GM18505 (cell line): ENCODE measurements at regions not wholly inside any gene's neighbourhood (a gene's known extent, or its start where the extent isn't known, plus 50 kb on each side); places are given as distances from the start of the nearest gene placed in this dataset.

ENCODE experiments used
- ATAC-seq: cut with Tn5 transposase; IDR thresholded peaks from one replicate; pipeline ENCODE4 v1.9.1; 2021; ENCODE audit not compliant: unreplicated experiment
- POLR2A ChIP-seq: IDR thresholded peaks from 4 replicates; pipeline ENCODE4 v1.6.1; 2011; ENCODE audit warnings: borderline replicate concordance; ENCODE audit not compliant: insufficient read depth, insufficient read length; ENCODE audit errors: extremely low read depth

DNA sequence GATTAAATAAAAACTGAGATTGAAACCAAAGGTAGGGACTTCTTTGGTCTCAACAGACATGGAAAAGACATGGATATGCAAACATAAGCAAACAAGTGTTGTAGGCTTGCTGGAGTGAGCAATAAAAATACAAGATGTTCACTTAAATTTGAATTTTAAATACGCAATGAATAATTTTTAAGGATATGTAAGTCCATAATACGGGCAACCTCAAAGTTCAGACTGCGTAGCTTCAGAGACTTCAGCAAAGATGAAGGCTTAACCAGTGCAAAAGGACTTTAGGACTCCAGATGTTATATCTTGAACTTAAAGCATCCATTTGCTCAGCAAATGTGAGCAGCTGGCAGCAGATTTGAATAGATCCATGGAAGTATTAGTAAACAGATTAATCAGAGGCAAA is 549.3 kb downstream of the ARAP2 start:
- TF ChIP-seq POLR2A, result no peak
- no peak for ATAC-seq

DNA sequence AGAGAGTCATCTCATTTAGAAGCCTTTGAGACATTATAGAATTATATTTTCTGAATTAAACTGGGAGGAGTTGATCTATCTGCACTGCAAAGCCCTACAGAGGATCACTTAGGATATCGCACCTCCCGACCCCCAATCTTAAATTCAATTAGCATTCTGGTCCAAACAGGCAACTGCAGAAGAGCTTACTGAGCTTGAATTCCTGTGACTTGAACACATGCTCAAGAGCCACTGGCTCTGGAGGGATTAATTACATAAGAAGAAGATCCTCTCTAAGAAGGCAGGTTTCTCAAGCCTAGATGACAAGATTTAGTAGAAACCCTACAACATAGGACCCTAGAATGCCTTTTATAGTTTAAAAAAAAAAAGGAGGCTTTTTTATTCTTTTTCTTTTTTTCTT is 548.9 kb downstream of the ARAP2 start:
- ATAC-seq, result no peak
- no peak for TF ChIP-seq POLR2A

DNA sequence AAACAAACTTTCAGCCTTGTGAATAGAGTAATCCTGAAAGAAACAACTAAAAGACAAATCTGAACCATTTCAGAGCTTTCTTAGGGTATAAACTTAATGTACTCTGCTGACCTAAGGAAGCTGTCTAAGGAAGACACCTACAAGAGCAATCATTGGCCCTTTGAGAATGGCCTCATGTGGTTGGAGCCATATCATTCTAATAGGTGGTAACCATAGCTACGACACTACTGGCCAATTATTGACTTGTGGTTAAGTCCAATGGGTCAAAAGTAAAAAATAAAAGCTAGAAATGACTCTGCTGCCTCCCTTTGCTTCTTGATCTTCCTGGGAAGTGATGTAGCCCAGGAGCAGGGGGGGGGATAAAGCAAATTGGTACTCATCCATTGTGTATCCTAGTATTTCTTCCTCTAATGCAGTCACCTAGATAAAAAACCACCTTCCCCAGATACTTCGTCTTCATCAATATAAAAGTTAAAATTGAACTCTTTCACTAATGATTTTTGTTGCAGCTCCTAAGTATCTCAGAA is 547.0 kb downstream of the ARAP2 start:
- ATAC-seq, result peak; percentile 71
- no peak for TF ChIP-seq POLR2A

DNA sequence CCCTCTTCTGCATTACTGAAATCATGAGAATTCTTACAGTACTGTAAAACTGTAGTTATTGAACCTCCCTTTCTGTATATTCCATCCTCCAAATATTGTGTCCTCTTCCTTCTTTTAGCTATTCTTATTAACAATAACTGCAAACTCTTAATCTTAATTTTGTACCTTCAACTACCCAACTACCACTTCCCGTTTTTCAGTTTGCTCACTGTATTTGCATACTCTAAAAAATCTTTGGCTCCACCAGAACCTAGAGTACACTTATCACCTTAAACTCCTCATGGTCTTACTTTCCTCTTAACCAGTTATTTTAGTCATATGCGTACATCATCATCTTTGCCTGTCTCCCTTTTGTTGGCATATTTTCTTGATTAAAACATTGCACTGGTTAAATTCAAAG is 543.7 kb downstream of the ARAP2 start:
- TF ChIP-seq POLR2A, result no peak
- no peak for ATAC-seq

DNA sequence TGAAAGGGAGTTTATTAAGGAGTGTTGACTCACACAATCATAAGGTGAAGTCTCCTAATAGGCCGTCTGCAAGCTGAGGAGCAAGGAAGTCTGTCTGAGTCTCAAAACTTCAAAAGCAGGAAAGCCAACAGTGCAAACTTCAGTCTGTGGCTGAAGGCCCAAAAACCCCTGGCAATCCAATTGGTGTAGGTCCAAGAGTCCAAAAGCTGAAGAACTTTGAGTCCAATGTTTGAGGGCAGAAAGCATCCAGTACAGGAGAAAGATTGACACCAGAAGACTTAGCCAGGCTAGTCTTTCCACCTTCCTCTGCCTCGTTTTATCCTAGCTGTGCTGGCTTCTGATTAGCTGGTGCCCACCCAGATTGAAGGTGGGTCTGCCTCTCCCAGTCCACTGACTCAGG is 535.2 kb downstream of the ARAP2 start:
- no peak for ATAC-seq
- no peak for TF ChIP-seq POLR2A

DNA sequence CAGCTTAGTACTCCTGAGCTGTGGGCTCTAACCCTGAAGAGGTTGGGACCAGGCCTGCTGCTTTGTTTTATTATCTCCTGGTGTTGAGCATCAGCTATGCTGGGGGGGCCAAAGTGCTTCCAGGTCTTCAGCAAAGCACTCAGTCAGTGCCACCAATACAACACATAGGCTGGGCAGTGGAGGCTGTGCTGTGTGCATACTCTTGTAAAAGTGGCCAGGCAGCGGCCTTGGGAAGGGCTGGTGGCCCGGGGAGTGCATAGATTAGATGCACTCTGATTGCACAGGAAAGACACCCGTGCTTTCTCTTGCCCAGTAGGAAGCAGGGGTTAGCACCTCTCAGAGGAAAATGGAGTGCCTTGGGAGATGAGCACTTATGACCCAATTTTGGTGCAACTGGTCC is 534.0 kb downstream of the ARAP2 start:
- TF ChIP-seq POLR2A, result no peak
- no peak for ATAC-seq

DNA sequence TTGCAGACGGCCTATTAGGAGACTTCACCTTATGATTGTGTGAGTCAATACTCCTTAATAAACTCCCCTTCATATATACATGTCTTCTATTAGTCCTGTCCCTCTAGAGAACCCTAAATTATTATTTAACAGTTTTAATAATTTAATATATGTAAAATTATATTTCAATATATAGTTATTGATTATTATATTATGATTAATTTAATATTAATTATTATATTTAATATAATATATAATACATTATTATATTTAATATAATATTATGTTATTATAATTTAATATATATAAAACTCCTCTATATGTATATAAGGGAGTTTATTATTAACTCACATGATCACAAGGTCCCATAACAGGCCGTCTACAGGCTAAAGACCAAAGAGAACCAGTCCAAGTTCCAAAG is 533.2 kb downstream of the ARAP2 start:
- no peak for ATAC-seq
- no peak for TF ChIP-seq POLR2A

DNA sequence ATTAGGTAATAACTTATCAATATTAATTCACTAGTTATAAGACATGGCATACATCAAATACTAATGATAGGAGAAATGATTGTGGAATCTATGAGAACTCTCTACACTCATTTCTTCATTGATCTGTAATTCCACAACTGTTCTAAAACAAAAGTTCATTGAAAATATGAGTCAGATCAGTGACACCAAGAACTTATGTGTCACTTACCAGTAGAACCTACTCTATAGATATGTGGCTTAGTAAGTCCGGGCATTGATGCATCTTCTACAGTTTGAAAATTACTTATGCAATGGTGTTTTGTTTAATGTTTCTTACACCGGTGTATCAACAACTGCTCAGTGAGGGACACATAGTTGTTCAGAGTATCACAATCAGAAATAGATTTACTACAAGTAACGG is 520.3 kb downstream of the ARAP2 start:
- no peak for ATAC-seq
- no peak for TF ChIP-seq POLR2A

DNA sequence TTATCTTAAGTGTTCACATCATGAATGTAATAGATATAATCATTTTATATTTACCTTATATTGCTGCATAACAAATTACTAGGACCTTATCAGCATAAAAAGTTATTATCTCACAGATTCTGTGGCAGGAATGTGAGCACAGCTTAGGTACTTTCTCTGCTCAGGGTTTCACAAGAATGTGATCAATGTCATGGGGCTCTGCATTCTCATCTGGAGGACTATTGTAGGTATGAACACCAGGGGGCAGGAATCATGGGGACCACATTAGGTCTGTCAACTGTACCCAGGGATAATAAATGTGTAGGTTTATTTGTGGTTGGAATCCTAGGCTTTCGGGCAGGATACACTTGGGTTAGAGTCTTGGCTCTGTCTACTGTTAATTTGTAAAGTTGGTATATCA is 519.2 kb downstream of the ARAP2 start:
- ATAC-seq, result no peak
- no peak for TF ChIP-seq POLR2A

DNA sequence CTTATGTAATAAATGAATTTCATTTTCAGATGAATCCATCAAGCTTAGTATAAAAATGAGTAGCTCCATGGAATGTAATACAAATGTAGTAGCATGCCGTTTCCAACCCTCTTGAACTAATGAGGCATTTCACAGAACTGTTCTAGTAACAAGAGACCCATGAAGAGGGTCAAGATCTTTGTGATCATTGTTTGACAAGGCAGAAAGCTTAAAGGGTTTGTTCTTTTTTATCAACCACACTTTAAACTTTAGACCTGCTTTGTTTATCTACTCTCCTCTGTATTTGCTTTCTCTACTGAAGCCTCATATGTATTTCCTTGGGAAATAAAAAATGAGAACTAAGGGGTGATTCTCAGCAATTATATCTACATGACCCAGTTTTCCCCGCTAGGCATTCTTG is 513.9 kb downstream of the ARAP2 start:
- no peak for ATAC-seq
- no peak for TF ChIP-seq POLR2A

DNA sequence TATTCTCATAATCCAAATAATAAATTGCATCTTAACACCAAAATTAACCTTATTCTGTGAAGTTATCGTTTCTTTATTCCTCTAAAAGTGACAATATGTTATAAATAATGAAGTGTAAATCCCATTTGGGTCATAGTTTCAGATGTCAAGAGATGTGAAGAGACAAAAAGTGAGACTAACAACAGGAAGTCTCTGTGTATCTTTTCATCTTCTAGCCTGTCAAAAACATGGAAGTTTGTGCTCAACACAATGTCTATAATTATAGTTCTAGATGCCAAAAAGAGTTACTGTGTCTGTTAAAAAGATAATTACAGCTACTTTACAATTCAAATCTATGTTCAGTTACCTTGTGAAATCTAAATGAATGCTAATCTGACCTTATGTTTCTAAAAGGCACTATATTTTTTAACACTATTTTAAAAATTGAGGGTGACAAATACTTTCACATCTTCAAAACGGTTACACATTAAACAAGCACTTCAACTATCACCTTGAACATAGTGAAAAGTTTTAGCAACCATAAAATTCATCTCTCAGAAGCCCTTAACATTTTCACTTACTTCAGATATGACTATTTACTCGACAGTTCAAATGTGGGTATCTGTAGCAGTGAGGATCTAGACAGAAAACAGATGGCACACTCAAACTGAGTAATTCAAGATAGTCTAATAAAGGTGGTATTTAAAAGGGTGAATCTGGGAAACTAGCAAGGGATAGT is 509.8 kb downstream of the ARAP2 start:
- no peak for TF ChIP-seq POLR2A
- peak; percentile 74 for ATAC-seq

DNA sequence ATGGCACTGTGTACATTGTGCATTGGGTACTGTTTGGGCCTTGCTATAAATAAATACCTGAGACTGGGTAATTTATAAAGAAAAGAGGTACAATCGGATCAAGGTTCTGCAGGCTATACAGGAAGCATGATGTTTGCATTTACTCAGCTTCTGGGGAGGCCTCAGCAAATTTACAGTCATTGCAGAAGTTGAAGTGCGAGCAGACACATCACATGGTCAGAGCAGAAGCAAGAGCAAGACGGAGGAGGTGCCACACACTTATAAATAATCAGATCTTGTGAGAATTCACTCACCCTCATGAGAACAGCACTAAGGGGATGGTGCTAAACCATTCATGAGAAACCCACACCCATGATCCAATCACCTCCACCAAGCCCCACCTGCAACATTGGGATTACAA is 505.0 kb downstream of the ARAP2 start:
- no peak for TF ChIP-seq POLR2A
- ATAC-seq, result peak; percentile 41

DNA sequence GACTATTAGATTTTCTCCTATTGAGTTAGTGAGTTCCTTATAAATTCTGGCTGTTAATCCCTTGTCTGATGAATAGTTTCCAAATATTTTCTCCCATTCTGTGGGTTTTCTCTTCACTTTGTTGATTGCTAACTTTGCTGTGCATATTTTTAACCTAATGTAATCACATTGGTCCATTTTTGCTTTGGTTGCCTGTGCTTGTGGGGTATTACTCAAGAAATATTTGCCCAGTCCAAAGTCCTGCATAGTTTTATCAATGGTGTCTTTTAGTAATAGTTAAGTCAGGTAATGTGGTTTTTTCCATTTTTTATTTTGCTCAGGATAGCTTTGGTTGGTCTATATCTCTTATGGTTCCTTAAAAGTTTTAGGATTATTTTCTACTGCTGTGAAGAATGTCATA is 490.3 kb downstream of the ARAP2 start:
- ATAC-seq, result no peak
- TF ChIP-seq POLR2A, result no peak

DNA sequence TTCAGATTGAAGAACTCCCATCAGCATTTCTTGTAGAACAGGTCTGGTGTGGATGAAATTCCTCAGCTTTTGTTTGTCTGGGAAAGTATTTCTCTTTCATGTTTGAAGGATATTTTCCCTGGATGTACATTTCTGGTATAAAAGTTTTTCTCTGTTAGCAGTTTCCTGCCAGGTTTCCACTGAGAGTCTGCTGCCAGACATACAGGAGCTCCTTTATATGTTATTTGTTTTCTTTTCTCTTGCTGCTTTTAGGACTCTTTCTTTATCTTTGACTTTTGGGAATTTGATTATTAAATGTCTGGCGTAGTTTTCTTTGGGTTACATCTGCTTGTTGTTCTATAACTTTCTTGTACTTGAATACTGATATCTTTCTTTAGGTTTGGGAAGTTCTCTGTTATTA is 486.5 kb downstream of the ARAP2 start:
- no peak for ATAC-seq
- TF ChIP-seq POLR2A, result no peak

DNA sequence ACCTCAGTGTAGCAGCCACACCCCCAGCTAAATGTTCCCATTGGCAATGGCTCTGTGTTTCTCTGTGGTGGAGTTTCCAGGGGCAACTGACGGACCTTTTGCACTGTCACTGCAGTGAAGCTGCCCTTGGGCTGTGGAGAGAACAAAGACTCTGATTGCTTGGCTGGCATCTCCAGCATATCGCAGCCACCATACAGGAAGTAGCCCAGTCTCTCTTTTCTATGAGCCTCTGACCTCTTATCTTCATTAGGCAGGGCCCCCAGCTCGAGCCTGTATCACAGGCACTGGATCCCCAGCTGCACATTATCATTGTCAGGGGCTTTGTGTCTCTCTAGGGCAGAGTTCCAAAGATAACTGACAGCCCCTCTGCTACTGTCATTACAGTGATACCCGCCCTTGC is 483.5 kb downstream of the ARAP2 start:
- TF ChIP-seq POLR2A, result no peak
- ATAC-seq, result no peak
